ENCODE measurements at regions not wholly inside any gene's neighbourhood (a gene's known extent, or its start where the extent isn't known, plus 50 kb on each side); places are given as distances from the start of the nearest gene placed in this dataset.

DNA sequence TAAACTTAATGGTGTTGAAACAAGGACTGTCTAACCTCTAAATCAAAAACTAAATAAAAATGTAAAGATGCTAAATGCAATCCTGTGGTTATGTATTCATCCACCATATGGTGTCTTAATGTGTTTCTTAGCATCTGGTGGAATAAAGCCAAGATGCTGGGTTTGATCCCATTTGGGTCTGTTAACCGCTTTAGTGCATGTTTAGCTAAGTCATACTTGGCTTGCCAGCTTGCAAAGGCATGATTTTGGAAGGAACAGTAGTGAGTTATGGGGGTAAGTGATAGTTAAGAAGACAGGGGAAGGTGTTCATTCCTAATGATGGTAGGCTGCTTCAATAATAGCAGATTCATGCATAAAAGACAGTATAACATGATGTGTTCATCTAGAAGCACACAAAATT lies 139.0 kb upstream of the SLC27A6 start:
- TF ChIP-seq CTCF (IDR thresholded peaks at IDR 0.05; ENCODE audit: low read depth, low read length) = no peak
- peak in 1 of 2 donors; percentile 14 for DNase-seq (ENCODE audit: low read depth in 2 of 2)
- H3K4me3 ChIP-seq (replicated peaks in 1 of 2; ENCODE audit: low read depth in 2 of 2, low read length in 2 of 2) = no peak overlapping the region

GRCh38 chr5:128836571-128836970 lies 128.7 kb upstream of the SLC27A6 start:
- no peak overlapping the region for H3K4me3 ChIP-seq (replicated peaks in 1 of 2; ENCODE audit: low read depth in 2 of 2, low read length in 2 of 2)
- DNase-seq (ENCODE audit: low read depth in 2 of 2) = no peak
- no peak for TF ChIP-seq CTCF (IDR thresholded peaks at IDR 0.05; ENCODE audit: low read depth, low read length)

DNA sequence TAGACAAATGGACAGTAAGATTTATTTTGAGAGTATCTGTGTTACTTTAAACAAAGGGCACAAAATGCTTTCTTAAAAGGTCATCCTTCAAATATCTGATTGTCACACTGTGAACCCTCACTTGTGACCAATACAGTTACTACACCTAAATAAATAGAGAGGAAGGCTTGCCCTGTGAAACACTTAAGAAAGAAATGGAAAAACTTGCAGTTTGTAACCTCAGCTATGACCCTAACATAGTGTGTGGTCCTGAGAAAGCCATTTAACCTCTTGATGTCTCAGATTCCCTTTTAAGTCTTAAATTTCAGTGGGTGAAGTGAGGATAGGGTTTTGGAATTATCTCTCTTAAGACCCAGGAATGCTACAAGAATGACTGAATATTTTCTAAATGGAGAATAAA lies 126.7 kb upstream of the SLC27A6 start:
- no peak overlapping the region for H3K4me3 ChIP-seq (replicated peaks in 1 of 2; ENCODE audit: low read depth in 2 of 2, low read length in 2 of 2)
- TF ChIP-seq CTCF (IDR thresholded peaks at IDR 0.05; ENCODE audit: low read depth, low read length) = no peak
- no peak for DNase-seq (ENCODE audit: low read depth in 2 of 2)

DNA sequence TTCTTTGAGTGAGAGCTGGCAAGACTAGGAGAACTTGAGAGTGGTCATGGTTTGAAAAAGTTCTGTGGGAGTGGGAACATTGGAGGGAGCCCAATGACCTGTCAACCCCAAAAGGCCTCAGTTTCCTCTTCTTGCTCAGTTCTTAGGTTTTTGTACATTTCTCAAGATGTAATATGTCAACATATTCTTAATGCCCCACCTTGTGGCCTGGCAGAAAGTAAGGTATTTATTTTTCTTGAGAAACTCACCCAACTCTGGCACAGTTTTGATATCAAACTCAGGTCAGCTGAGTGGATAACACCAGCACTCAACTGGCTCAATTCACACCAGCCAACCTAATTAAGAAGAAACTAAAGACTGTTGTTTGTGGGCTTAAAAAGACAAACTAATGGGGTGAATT lies 123.0 kb upstream of the SLC27A6 start:
- DNase-seq (ENCODE audit: low read depth in 2 of 2) = peak; percentile 13 to 14
- no peak overlapping the region for H3K4me3 ChIP-seq (replicated peaks in 1 of 2; ENCODE audit: low read depth in 2 of 2, low read length in 2 of 2)
- TF ChIP-seq CTCF (IDR thresholded peaks at IDR 0.05; ENCODE audit: low read depth, low read length) = no peak

- no peak overlapping the region for H3K4me3 ChIP-seq (replicated peaks in 1 of 2; ENCODE audit: low read depth in 2 of 2, low read length in 2 of 2)
- TF ChIP-seq CTCF (IDR thresholded peaks at IDR 0.05; ENCODE audit: low read depth, low read length) = peak; percentile 7
- DNase-seq (ENCODE audit: low read depth in 2 of 2) = peak; percentile 51 to 58
Measured at GRCh38 chr5:128844354-128844923, 120.8 kb upstream of the SLC27A6 start.

DNA sequence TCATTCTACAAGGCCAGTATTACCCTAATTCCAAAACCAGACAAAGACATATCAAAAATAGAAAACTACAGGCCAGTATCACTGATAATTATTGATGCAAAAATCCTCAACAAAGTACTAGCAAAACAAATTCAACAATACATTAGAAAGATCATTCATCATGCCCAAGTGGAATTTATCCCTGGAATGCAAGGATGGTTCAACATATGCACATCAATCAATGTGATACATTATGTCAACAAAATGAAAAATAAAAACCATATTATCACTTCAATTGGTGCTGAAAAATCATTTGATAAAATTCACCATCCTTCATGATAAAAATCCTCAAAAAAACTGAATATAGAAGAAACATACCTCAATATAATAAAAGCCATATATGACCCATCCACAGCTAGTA lies 115.2 kb upstream of the SLC27A6 start:
- no peak for TF ChIP-seq CTCF (IDR thresholded peaks at IDR 0.05; ENCODE audit: low read depth, low read length)
- H3K4me3 ChIP-seq (replicated peaks in 1 of 2; ENCODE audit: low read depth in 2 of 2, low read length in 2 of 2) = no peak overlapping the region
- no peak for DNase-seq (ENCODE audit: low read depth in 2 of 2)

- no peak overlapping the region for H3K4me3 ChIP-seq (replicated peaks in 1 of 2; ENCODE audit: low read depth in 2 of 2, low read length in 2 of 2)
- DNase-seq (ENCODE audit: low read depth in 2 of 2) = no peak
- TF ChIP-seq CTCF (IDR thresholded peaks at IDR 0.05; ENCODE audit: low read depth, low read length) = no peak
Measured at GRCh38 chr5:128854931-128855330, 110.4 kb upstream of the SLC27A6 start.
